ENCODE measurements at regions not wholly inside any gene's neighbourhood (a gene's known extent, or its start where the extent isn't known, plus 50 kb on each side); places are given as distances from the start of the nearest gene placed in this dataset.

DNA sequence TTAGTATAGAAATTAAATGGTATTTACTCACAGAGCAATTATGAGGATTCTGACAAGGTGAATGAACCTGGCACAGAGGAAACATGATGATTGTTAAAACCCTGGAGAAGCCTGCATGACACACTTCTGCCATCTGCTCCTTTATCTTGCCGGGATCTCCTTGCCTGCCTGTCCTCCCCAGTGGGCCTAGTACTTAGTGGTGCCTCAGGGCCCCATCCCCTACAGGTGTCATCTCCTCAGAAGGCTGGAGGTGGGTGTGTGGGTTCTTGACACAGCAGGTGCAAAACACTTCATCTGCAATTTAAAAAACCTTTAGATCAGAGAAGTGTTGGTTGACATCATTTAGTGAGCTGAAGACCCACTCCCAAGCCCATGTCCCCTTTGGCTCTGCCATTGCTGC lies 261.2 kb downstream of the ADRA2A start:
- no peak overlapping the region for H3K4me3 ChIP-seq (ENCODE audit: low read depth, low read length)
- TF ChIP-seq CTCF (IDR thresholded peaks at IDR 0.05; ENCODE audit: low read depth, low read length), result no peak

DNA sequence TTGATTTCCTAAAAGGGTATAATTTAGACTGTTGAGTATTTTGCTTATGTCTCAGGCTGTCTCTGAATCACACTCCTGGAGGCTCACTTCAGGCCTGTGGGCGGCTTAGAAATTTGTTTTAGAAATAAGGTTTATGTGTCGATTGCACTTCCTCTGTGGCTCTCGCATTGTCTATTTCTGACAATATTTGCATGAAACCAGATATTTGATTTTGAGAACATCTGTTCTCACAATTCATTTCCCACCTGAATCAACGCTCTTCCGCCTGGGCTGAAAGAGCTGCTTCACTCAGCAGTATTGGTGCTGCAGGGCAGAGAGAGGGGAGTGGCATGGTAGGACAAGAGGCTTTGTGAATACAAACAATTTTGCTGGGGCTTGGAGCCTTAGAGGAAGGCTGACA lies 262.0 kb downstream of the ADRA2A start:
- H3K4me3 ChIP-seq (ENCODE audit: low read depth, low read length), result no peak overlapping the region
- no peak for TF ChIP-seq CTCF (IDR thresholded peaks at IDR 0.05; ENCODE audit: low read depth, low read length)

DNA sequence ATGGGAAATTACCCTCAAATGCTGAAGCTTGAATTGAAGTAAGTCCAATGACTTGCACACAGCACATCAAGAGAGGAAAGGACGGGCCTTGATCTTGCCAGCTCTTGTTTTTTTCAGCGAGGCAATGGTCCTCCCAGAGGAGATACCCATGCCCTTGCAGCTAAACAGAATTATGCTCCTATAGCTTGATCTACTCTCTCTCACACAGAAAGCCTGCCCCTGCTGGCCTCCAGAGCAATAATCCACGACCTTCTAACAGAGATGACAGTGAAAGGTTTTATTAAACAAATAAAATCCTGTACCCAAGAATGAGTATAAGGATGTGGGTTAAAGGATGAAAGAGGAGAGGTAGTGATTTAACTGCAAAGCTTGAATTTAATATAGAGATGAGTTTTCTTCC lies 268.0 kb downstream of the ADRA2A start:
- no peak overlapping the region for H3K4me3 ChIP-seq (ENCODE audit: low read depth, low read length)
- no peak for TF ChIP-seq CTCF (IDR thresholded peaks at IDR 0.05; ENCODE audit: low read depth, low read length)

- H3K4me3 ChIP-seq (ENCODE audit: low read depth, low read length), result no peak overlapping the region
- no peak for TF ChIP-seq CTCF (IDR thresholded peaks at IDR 0.05; ENCODE audit: low read depth, low read length)
Measured at GRCh38 chr10:111347386-111348013, 270.7 kb downstream of the ADRA2A start.

GRCh38 chr10:111348076-111348475 lies 271.2 kb downstream of the ADRA2A start:
- TF ChIP-seq CTCF (IDR thresholded peaks at IDR 0.05; ENCODE audit: low read depth, low read length), result no peak
- no peak overlapping the region for H3K4me3 ChIP-seq (ENCODE audit: low read depth, low read length)

DNA sequence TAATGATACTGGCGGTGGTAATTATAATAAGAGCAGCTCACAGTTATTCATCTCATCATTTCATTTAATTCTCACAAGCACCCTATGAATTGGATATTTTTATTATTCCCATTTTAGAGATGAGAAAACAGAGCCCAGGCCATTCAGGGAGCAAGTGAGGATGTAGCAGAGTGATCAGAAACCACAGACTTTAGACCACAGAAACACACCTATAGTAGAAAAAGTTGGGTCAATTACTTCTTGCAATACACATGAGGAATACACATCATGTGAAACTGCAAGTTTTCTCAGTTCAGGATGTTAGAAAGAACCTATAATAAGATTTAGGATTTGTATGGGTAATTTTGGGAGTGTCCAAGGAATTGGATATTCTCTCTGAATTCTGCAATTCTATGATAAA lies 278.0 kb downstream of the ADRA2A start:
- no peak for TF ChIP-seq CTCF (IDR thresholded peaks at IDR 0.05; ENCODE audit: low read depth, low read length)
- H3K4me3 ChIP-seq (ENCODE audit: low read depth, low read length), result no peak overlapping the region

DNA sequence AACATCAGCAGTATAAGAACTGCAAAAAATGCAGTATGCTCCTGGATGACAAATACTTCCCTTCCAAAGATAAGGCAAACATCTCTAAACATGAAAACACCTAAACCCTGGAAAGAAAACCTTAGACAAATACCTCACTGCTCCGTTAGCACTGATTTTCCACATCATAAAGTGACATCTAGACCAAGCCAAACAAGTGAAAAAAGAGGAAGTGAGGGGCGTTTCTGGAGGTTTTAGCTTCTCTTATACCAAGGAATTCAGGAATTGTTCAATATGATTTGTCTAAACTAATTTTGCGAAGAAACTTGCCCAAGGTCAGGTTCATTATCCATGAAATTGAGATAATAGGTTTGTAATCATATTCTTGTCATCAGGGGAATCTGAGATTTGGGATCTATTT lies 279.7 kb downstream of the ADRA2A start:
- TF ChIP-seq CTCF (IDR thresholded peaks at IDR 0.05; ENCODE audit: low read depth, low read length), result no peak
- no peak overlapping the region for H3K4me3 ChIP-seq (ENCODE audit: low read depth, low read length)

Measured in WI38 (cell line).